SK-N-SH treated with all-trans-retinoic acid at 6 μM for 48 hours (cell line): ENCODE measurements at regions not wholly inside any gene's neighbourhood (a gene's known extent, or its start where the extent isn't known, plus 50 kb on each side); places are given as distances from the start of the nearest gene placed in this dataset.

ENCODE experiments used
- ATAC-seq: fragments of 200-7000 bp; cut with Tn5 transposase; 3 replicates; pipeline ENCODE4 v1.9.1; 2020; ENCODE audit warnings: mild to moderate bottlenecking, moderate library complexity
- ARNTL ChIP-seq: fragments of 450-650 bp; formaldehyde crosslinking; IDR thresholded peaks from 2 replicates; pipeline ENCODE4 v1.5.0; 2020; ENCODE audit warnings: low read depth, mild to moderate bottlenecking, moderate library complexity, borderline replicate concordance
- BACH2 ChIP-seq: fragments of 250-450 bp; sonication (Bioruptor Pico); IDR thresholded peaks from 2 replicates; pipeline ENCODE4 v1.9.0; 2021; ENCODE audit warnings: mild to moderate bottlenecking, borderline replicate concordance
- GLIS3 ChIP-seq: fragments of 250-450 bp; sonication (Bioruptor Pico); IDR thresholded peaks from 2 replicates; pipeline ENCODE4 v1.5.0; 2020; ENCODE audit warnings: mild to moderate bottlenecking, moderate library complexity
- ISL1 ChIP-seq: fragments of 250-450 bp; sonication (Bioruptor Pico); IDR thresholded peaks from 2 replicates; pipeline ENCODE4 v2.1.2; 2022; ENCODE audit warnings: mild to moderate bottlenecking, moderate library complexity
- RARB ChIP-seq: fragments of 250-450 bp; sonication (Bioruptor Pico); IDR thresholded peaks from 2 replicates; pipeline ENCODE4 v1.8.0; 2021; ENCODE audit warnings: mild to moderate bottlenecking, moderate library complexity
- SNAI2 ChIP-seq: fragments of 250-450 bp; sonication (Bioruptor Pico); IDR thresholded peaks from 2 replicates; pipeline ENCODE4 v1.5.0; 2020; ENCODE audit warnings: mild to moderate bottlenecking, moderate library complexity
- TCF4 ChIP-seq: fragments of 250-450 bp; sonication (Bioruptor Pico); IDR thresholded peaks from 2 replicates; pipeline ENCODE4 v1.8.0; 2021; ENCODE audit warnings: mild to moderate bottlenecking, moderate library complexity, borderline replicate concordance
- TOX ChIP-seq: fragments of 250-450 bp; sonication (Bioruptor Pico); IDR thresholded peaks from 2 replicates; pipeline ENCODE4 v1.8.0; 2021; ENCODE audit warnings: mild to moderate bottlenecking, moderate library complexity, borderline replicate concordance
- ZC3H10 ChIP-seq: fragments of 250-450 bp; sonication (Bioruptor Pico); IDR thresholded peaks from 2 replicates; pipeline ENCODE4 v1.5.1; 2021; ENCODE audit warnings: mild to moderate bottlenecking, moderate library complexity
- ZFP3 ChIP-seq: fragments of 250-450 bp; sonication (Bioruptor Pico); IDR thresholded peaks from 2 replicates; pipeline ENCODE4 v1.5.0; 2020; ENCODE audit warnings: mild to moderate bottlenecking, moderate library complexity
- ZNF565 ChIP-seq: fragments of 450-650 bp; formaldehyde crosslinking; conservative IDR thresholded peaks from 2 replicates; pipeline ENCODE4 v1.5.0; 2020; ENCODE audit warnings: low read depth, mild to moderate bottlenecking, moderate library complexity
- ZNF70 ChIP-seq: fragments of 450-650 bp; formaldehyde crosslinking; IDR thresholded peaks from 2 replicates; pipeline ENCODE4 v1.5.0; 2020; ENCODE audit warnings: mild to moderate bottlenecking, moderate library complexity
- ZNF8 ChIP-seq: fragments of 450-650 bp; formaldehyde crosslinking; IDR thresholded peaks from 2 replicates; pipeline ENCODE4 v1.5.0; 2020; ENCODE audit warnings: mild to moderate bottlenecking, moderate library complexity
- TF ChIP-seq, protein P1 (sequence below): fragments of 250-450 bp; sonication (Bioruptor Pico); IDR thresholded peaks from 2 replicates; pipeline ENCODE4 v1.5.0; 2020; ENCODE audit warnings: mild to moderate bottlenecking, moderate library complexity
- TF ChIP-seq, protein P2 (sequence below): fragments of 250-450 bp; sonication (Bioruptor Pico); IDR thresholded peaks from 2 replicates; pipeline ENCODE4 v1.5.1; 2021; ENCODE audit warnings: mild to moderate bottlenecking, moderate library complexity
- TF ChIP-seq, protein P3 (sequence below): fragments of 250-450 bp; sonication (Bioruptor Pico); IDR thresholded peaks from 2 replicates; pipeline ENCODE4 v1.5.1; 2020; ENCODE audit warnings: low read depth, mild to moderate bottlenecking, moderate library complexity
- TF ChIP-seq, protein P4 (sequence below): fragments of 250-450 bp; sonication (Bioruptor Pico); IDR thresholded peaks from 2 replicates; pipeline ENCODE4 v1.8.0; 2020; ENCODE audit warnings: mild to moderate bottlenecking, moderate library complexity, borderline replicate concordance

DNA sequence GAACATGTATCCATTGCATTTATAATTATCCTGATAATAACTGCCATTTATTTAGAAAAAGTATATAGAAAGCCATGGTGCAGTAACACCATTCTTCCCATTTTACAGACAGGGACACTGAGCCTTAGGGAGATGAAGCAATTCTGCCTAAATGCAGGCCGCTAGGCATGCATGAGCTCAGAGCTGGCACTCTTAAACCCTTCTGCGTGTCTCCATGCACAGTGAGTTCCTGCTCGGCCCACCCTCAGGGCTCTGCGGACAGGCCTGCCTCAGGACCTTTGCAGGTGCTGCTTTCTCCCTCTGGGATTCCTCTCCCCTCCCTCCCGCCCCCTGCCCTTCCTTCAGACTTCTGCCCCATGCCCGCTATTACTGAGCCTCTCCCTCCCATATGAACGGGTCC is 54.3 kb upstream of the WSB1 start:
- ATAC-seq = no peak
- TF ChIP-seq, protein P1, sequence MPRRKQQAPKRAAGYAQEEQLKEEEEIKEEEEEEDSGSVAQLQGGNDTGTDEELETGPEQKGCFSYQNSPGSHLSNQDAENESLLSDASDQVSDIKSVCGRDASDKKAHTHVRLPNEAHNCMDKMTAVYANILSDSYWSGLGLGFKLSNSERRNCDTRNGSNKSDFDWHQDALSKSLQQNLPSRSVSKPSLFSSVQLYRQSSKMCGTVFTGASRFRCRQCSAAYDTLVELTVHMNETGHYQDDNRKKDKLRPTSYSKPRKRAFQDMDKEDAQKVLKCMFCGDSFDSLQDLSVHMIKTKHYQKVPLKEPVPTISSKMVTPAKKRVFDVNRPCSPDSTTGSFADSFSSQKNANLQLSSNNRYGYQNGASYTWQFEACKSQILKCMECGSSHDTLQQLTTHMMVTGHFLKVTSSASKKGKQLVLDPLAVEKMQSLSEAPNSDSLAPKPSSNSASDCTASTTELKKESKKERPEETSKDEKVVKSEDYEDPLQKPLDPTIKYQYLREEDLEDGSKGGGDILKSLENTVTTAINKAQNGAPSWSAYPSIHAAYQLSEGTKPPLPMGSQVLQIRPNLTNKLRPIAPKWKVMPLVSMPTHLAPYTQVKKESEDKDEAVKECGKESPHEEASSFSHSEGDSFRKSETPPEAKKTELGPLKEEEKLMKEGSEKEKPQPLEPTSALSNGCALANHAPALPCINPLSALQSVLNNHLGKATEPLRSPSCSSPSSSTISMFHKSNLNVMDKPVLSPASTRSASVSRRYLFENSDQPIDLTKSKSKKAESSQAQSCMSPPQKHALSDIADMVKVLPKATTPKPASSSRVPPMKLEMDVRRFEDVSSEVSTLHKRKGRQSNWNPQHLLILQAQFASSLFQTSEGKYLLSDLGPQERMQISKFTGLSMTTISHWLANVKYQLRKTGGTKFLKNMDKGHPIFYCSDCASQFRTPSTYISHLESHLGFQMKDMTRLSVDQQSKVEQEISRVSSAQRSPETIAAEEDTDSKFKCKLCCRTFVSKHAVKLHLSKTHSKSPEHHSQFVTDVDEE (CRISPR knock-in tag) = no peak
- TF ChIP-seq GLIS3 (no peak), ZNF8 (CRISPR knock-in tag) (no peak), TOX (no peak), ARNTL (CRISPR knock-in tag) (no peak), ZFP3 (CRISPR knock-in tag) (no peak)
- TF ChIP-seq, protein P2, sequence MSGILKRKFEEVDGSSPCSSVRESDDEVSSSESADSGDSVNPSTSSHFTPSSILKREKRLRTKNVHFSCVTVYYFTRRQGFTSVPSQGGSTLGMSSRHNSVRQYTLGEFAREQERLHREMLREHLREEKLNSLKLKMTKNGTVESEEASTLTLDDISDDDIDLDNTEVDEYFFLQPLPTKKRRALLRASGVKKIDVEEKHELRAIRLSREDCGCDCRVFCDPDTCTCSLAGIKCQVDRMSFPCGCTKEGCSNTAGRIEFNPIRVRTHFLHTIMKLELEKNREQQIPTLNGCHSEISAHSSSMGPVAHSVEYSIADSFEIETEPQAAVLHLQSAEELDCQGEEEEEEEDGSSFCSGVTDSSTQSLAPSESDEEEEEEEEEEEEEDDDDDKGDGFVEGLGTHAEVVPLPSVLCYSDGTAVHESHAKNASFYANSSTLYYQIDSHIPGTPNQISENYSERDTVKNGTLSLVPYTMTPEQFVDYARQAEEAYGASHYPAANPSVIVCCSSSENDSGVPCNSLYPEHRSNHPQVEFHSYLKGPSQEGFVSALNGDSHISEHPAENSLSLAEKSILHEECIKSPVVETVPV = no peak
- TF ChIP-seq, protein P3, sequence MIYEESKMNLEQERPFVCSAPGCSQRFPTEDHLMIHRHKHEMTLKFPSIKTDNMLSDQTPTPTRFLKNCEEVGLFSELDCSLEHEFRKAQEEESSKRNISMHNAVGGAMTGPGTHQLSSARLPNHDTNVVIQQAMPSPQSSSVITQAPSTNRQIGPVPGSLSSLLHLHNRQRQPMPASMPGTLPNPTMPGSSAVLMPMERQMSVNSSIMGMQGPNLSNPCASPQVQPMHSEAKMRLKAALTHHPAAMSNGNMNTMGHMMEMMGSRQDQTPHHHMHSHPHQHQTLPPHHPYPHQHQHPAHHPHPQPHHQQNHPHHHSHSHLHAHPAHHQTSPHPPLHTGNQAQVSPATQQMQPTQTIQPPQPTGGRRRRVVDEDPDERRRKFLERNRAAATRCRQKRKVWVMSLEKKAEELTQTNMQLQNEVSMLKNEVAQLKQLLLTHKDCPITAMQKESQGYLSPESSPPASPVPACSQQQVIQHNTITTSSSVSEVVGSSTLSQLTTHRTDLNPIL (CRISPR knock-in tag) = no peak

DNA sequence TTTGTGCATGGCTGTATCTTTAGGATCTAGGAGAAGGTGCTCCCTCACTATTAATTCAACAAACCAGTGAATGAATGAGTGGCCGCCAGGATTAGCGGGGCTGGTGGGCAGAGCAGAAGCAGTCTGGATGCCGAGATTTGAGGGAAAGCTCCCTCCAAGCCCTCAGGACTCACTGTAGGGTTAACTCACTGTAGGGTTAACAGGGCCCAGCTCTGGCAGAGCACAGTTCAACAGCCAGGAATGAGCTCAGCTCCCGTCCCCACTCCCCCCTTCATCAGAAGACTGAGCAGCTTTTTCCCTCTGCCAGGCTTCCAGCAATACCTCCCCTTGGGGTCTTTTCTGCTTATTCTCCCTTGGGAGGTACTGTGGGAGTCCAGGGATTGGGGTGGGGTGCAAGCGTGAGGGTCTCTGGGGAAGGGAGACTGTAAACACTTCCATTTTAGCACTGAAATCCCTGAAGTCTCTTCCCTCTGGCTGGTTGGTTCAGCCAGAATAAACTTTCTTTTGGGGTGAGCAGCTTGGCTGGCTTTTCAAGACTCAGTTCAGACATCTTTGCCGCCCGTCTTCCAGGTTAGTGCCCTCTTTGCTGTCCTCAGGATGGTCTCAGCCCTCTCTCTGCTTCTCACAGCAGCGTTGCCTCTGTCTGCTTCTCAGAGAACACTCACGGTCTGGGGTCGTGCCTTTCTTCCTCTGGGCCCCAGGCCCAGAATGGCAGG is 53.7 kb upstream of the WSB1 start:
- no peak for ATAC-seq
- TF ChIP-seq ZNF565 (CRISPR knock-in tag) (no peak), TOX (no peak), TCF4 (CRISPR knock-in tag) (no peak), ZC3H10 (no peak), ZNF70 (CRISPR knock-in tag) (no peak), ISL1 (CRISPR knock-in tag) (no peak), RARB (CRISPR knock-in tag) (no peak)
- TF ChIP-seq, protein P1 (CRISPR knock-in tag) = no peak
- TF ChIP-seq, protein P3 (CRISPR knock-in tag) = no peak
- TF ChIP-seq, protein P4, sequence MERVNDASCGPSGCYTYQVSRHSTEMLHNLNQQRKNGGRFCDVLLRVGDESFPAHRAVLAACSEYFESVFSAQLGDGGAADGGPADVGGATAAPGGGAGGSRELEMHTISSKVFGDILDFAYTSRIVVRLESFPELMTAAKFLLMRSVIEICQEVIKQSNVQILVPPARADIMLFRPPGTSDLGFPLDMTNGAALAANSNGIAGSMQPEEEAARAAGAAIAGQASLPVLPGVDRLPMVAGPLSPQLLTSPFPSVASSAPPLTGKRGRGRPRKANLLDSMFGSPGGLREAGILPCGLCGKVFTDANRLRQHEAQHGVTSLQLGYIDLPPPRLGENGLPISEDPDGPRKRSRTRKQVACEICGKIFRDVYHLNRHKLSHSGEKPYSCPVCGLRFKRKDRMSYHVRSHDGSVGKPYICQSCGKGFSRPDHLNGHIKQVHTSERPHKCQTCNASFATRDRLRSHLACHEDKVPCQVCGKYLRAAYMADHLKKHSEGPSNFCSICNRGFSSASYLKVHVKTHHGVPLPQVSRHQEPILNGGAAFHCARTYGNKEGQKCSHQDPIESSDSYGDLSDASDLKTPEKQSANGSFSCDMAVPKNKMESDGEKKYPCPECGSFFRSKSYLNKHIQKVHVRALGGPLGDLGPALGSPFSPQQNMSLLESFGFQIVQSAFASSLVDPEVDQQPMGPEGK = no peak
- TF ChIP-seq, all 23 proteins: peak for 0

DNA sequence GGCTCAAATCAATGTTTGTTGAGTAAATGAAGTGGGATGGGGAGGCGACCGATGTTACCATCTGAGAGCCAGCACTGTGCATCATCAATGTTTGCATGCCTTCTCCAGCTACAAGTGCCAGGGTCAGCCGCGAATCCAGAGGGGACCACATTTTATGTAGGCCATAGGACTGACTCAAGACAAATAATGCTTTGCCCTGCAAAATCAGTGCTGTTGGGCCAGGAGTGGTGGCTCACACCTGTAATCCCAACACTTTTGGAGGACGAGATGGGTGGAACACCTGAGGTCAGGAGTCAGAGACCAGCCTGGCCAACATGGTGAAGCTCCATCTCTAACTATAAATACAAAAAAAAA is 53.1 kb upstream of the WSB1 start:
- TF ChIP-seq TCF4 (CRISPR knock-in tag) (no peak), ARNTL (CRISPR knock-in tag) (no peak), BACH2 (CRISPR knock-in tag) (no peak), SNAI2 (CRISPR knock-in tag) (no peak), TOX (no peak), GLIS3 (no peak)
- TF ChIP-seq, protein P1 (CRISPR knock-in tag) = no peak
- TF ChIP-seq, protein P2 = no peak
- ATAC-seq = no peak
